Left hindlimb (tissue), 1 donor: ENCODE measurements at regions not wholly inside any gene's neighbourhood (a gene's known extent, or its start where the extent isn't known, plus 50 kb on each side); places are given as distances from the start of the nearest gene placed in this dataset.
"Not testable (repeated sequence)": the region's sequence is repeated elsewhere in the genome, so short reads cannot be mapped to it uniquely, and the experiment has no call there.

ENCODE experiments used
- DNase-seq: peaks from one replicate; pipeline ENCODE4 v3.0.0-alpha.2; 2018

- DNase-seq = no peak
These were observed 102.5 kb upstream of the SOX2 start for GRCh38 chr3:181609030-181609767.

DNA sequence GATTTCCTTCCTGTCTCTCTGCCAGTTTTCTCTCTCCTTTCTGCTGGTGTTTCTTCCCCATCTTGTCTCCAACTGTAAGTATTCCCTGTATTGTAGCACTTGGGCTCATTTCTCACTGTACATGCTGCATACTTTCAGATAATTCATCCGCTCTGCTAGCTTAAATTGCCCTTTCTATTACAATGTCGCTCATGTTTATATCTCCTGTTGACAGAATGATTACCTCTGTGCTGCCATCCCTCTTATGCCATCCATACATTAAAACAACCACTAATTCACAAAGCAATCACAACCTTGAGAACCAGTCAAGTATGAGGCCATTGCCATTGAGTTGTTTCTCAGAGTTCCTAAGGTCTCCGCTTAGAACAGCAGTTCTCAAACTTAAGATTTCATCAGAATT lies 107.5 kb upstream of the SOX2 start:
- no peak for DNase-seq

- DNase-seq = no peak
These were observed 115.6 kb upstream of the SOX2 start for GRCh38 chr3:181596126-181596525.

DNA sequence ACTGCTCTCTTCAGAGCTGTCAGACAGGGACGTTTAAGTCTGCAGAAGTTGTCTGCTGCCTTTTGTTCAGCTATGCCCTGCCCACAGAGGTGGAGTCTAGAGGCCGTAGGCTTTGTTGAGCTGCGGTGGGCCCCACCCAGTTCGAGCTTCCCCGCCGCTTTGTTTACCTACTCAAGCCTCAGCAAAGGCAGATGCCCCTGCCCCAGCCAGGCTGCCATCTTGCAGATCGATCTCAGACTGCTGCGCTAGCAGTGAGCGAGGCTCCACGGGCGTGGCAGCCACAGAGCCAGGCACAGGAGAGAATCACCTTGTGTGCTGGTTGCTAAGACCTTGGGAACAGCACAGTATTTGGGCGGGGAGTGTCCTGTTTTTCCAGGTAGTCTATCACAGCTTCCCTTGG lies 120.8 kb upstream of the SOX2 start:
- DNase-seq = not testable (repeated sequence)

DNA sequence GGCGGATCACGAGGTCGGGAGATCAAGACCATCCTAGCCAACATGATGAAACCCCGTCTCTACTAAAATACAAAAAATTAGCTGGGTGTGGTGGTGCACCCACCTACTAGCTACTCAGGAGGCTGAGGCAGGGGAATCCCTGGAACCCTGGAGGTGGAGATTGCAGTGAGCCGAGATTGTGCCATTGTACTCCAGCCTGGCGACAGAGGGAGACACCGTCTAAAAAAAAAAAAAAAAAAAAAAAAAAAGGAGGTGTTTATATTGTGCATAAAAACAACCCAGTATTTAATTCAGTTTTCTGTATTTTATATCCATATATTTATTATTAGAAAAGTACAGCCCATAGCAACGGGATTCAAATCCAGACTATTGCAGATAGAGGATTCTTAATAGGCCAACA lies 129.1 kb upstream of the SOX2 start:
- DNase-seq = no peak

DNA sequence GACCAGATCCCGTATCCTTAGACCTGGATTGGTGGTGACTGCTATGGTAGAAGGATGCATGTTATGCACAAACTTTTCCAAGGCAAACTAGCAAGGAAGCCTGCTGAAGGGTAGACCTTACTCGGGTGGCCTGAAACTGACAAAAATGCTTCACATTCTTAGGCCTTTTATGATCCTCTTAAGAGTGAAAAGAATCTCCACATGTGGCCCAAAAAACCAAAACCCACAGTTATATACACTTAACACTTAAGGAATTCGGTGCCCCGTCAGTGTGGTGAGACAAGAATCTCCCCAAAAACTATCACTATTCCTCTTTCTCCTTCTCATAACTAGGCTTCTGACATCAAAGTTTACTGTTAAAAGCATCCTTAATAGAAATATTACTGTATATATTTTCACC lies 130.1 kb upstream of the SOX2 start:
- no peak for DNase-seq

DNA sequence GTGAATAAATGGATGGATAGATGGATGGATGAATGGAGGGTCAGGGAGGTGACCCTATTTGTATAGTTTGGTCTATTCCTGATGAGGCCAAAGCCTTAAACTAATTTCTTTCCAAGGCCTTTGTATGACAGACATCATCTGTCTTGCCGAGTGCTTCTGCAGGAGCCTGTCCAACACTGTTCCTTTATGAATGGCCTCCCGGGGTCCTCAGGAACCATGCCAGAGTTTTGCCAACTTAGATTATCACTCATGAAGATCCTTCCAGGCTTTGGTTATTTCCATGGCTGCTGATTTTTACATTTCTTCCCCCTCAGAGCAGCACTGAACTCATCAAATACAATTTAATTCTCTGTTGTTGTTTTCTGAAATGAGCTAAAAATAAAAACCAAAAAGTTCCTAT lies 133.0 kb upstream of the SOX2 start:
- no peak for DNase-seq

- no peak for DNase-seq
These were observed 139.3 kb upstream of the SOX2 start for GRCh38 chr3:181572432-181572831.

DNA sequence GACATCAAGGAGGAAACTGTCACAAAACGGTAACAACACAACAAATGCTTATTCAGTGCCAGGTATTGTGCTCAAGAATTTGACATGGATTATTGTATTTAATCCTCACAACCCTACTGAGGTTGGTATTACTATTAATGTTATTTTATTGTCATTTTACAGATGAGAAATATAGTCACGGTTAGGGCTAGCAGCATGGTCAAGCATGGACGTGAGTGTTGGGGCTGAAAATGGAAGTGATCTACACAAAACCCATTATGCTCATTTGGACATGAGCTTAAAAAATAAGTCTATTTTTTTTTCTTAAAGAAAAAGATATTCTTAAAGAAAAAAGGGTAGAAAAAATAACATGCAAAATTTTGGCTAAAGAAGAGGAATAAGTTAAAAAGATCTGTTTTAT lies 141.3 kb upstream of the SOX2 start:
- no peak for DNase-seq

- DNase-seq = no peak
These were observed 142.3 kb upstream of the SOX2 start for GRCh38 chr3:181569356-181569940.

DNA sequence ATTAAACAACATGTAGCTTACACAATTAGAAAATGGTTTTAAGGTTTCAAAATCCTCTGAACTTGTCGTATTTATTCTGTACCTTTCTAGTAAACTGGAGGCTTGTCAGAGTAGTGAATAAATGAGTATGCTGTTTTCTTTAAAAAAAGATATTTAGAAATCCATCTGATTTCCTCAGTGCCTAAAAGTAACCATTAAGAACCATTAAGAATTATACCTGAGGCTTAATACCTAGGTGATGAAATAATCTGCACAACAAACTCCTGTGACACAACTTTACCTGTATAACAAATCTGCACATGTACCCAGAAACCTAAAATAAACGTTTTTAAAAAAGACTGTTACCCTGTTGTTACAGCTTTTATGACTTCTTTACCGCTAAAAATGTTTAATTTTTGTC lies 143.0 kb upstream of the SOX2 start:
- no peak for DNase-seq

GRCh38 chr3:181568248-181568647 lies 143.5 kb upstream of the SOX2 start:
- DNase-seq = no peak

- no peak for DNase-seq
These were observed 144.2 kb upstream of the SOX2 start for GRCh38 chr3:181567311-181568075.

DNA sequence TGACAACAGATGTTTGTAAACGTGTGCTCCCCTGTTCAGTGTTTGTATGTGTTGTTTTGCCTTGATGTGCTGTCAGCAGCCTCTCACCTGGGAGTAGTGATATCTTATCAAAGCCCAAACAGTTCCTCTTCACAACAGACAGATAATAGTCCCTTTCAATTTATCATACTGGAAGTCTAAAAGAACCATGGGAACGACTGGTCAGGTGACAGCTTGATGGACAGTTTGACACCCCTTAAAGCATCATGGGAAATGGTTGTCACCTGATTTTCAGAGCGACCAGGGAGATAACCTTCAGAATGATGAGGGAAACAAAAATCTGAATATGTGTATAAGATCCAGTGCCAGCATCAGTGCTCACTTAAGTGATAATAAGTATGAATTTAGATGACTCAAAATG lies 146.3 kb upstream of the SOX2 start:
- no peak for DNase-seq

- DNase-seq = no peak
These were observed 147.5 kb upstream of the SOX2 start for GRCh38 chr3:181564222-181564621.

DNA sequence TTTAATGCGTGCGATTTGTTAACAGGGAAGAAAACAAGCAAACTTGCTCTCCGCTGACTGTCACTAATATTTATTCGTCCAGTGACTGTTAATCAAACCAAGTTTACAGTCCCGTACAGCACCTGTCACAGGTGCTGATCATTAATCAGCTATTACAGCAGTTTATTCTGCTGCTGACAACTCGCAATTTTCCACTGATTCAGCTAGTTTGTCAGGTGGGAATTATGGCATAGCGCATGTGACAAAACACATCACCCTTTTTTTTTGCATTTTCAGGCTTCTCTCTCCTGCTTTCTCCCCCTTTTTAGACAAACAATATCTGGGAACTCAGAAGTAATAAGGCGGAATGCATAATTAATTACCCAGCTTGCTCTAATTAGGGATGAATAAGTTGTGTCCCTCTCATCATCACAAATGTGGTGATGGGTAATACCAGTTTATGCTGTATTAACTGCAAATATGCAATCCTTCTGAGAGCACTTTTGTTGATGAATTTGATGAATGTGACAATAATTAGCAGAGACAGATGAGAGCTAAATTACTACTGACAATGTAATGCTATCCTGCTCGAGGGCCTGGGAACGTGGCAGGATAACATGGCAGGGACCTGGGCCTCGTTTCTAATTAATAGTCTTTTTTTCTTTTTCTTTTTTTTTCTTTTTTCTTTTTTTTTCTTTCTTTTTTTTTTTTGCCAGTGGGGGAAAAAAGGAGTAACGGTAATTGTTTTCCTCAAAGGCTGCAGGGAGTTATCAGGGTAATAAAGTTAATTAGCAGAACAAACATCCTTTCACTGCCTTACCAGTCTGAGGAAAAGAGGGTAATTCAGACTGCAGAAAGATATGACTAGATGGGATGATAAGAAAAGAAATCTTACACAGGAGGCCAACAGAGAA lies 150.3 kb upstream of the SOX2 start:
- DNase-seq = no peak

- no peak for DNase-seq
These were observed 152.9 kb upstream of the SOX2 start for GRCh38 chr3:181558870-181559269.

- peak; percentile 13 for DNase-seq
These were observed 156.0 kb upstream of the SOX2 start for GRCh38 chr3:181555681-181556080.

DNA sequence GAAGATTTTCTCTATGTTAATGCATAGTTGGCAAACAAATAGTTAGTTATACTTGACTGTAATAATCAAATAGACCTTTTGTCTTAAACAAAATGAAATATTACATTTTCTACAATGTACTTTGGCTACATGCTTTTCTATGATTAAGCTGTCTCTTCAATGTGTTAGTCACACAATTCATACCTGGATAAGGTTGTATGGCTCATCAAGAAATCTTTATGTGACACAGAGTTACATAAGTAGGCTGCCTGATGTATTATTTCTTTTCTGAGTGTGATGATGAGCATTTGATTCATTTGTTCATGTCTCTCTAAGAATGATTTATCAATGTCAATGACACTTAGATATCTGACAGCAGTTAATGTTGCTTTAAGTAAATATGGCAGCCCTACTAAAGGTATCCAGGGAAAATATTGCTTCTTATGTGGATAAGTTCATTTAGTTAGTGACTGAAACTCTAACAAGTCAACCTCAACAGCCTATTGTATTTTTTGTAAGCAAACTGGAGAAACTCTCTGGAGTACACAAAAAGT lies 157.4 kb upstream of the SOX2 start:
- no peak for DNase-seq

DNA sequence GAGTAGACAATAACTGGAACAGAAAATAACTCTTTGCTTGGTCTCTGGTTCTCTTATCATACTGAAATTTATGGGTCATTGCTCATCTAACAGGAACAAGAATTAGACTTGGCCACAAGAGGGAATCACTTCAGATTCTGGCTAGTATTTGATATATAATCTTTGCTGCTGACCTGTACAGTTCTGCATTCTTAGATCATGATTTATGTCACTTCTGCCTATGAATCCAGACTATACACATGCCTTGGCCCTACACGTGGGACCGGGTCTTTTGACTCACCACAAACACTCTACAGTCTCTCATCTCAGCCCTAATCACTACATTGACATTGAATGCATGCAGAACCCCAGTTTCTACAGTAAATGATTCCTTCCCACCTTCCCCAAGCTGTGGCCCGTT lies 162.5 kb upstream of the SOX2 start:
- DNase-seq = no peak

DNA sequence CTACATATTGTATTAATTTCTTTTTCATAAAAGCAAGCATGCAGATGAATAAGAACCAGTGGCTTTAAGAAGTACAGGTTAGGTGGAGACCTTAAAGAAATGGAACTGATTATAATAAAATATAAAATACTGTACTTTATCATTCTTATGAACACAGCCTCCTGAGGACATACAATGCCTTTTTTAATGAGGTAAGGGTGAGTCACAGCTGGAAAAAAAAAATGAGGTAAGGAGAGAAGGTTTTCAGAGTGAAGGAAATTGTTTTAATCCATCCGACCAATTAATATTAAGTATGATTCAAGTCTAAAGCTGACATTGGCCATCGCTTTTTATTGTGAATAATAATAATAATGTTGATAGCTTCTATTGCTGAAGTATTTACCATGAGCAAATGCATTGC lies 170.3 kb upstream of the SOX2 start:
- no peak for DNase-seq

DNA sequence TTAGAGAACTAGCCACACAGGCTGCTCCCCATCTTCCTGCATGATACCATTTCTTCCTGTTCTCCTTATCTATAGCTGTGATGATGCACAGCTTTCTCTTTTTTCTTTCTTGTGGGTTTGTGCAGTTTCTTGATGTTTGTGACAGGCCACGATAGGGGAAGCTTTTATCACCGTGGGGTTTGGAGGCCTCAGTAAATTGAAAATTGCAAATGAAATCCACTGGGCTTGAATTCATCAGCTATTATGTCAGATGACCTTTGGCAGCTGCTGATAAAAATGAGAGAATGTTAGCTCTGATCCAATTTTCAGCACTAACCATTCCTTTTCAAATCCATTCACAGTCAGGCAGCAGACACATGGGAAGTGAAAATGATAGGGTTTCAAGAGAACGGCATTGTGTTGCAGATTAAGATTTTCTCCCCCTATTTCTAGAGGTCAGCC lies 176.9 kb upstream of the SOX2 start:
- no peak for DNase-seq

DNA sequence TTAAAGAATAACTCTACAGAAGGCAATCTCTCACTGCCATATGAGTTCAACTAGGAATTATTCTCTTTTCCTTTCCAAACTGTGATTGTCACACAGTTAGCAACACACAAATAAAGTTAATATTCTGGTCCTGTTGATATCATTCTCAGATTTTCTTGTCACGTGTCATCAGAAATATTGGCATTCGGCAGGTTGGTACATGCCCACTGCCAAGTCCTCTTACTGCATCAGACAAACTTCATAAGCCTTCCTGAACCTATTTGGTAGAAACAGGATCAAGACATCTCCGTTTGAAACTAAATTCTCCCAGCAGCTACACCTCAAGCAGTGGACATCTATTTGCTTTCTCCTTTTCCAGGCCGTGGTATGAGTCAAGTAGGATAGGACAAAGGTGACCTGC lies 177.9 kb upstream of the SOX2 start:
- DNase-seq = no peak
